K562 (cell line): ENCODE measurements at regions not wholly inside any gene's neighbourhood (a gene's known extent, or its start where the extent isn't known, plus 50 kb on each side); places are given as distances from the start of the nearest gene placed in this dataset.

Experiments
- ATF1 ChIP-seq, 2 experiments: fragments of 450-650 bp in 1 of 2; IDR thresholded peaks; 2 replicates each; pipeline ENCODE4 v1.6.1; 2016; ENCODE audit warnings: missing compliant biosample characterization in 1 of 2, missing genetic modification characterization in 1 of 2
- DPF2 ChIP-seq: fragments of 450-650 bp; IDR thresholded peaks from 2 replicates; pipeline ENCODE4 v1.6.1; 2016
- KDM2B ChIP-seq: fragments of 250-450 bp; sonication (Bioruptor Pico); IDR thresholded peaks from 2 replicates; pipeline ENCODE4 v1.8.0; 2021; ENCODE audit warnings: mild to moderate bottlenecking, moderate library complexity
- ZNF830 ChIP-seq: fragments of 250-450 bp; sonication (Bioruptor Pico); IDR thresholded peaks from 2 replicates; pipeline ENCODE4 v1.5.0; 2021; ENCODE audit warnings: mild to moderate bottlenecking
- TF ChIP-seq, protein P1 (sequence below), 2 experiments: fragments of 450-650 bp; formaldehyde crosslinking in 1 of 2; IDR thresholded peaks; 2 replicates each; pipeline versions ENCODE4 v1.4.0 to v1.6.1; 2014 to 2020; ENCODE audit warnings: mild to moderate bottlenecking in 2 of 2, borderline replicate concordance in 1 of 2, low read depth in 1 of 2

DNA sequence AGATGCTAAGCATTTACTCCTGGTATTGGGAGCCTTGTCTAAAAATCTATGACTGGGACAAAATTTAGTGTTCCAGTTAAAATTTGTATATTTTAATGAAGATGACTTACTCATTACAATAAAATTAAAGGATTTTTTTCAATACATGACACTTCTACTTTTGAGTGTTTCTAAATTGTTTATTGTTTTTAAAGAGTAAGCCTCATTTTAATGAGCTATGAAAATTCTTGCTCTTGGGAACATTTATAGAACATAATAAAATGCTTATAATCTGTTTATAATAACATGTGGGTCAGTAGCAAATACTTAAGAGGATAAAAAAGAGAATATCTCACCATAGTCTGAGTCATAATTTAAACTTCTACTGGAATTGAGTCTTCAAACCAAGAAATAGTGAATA lies 149.5 kb downstream of the PLCE1 start (continued):
- TF ChIP-seq, protein P1, sequence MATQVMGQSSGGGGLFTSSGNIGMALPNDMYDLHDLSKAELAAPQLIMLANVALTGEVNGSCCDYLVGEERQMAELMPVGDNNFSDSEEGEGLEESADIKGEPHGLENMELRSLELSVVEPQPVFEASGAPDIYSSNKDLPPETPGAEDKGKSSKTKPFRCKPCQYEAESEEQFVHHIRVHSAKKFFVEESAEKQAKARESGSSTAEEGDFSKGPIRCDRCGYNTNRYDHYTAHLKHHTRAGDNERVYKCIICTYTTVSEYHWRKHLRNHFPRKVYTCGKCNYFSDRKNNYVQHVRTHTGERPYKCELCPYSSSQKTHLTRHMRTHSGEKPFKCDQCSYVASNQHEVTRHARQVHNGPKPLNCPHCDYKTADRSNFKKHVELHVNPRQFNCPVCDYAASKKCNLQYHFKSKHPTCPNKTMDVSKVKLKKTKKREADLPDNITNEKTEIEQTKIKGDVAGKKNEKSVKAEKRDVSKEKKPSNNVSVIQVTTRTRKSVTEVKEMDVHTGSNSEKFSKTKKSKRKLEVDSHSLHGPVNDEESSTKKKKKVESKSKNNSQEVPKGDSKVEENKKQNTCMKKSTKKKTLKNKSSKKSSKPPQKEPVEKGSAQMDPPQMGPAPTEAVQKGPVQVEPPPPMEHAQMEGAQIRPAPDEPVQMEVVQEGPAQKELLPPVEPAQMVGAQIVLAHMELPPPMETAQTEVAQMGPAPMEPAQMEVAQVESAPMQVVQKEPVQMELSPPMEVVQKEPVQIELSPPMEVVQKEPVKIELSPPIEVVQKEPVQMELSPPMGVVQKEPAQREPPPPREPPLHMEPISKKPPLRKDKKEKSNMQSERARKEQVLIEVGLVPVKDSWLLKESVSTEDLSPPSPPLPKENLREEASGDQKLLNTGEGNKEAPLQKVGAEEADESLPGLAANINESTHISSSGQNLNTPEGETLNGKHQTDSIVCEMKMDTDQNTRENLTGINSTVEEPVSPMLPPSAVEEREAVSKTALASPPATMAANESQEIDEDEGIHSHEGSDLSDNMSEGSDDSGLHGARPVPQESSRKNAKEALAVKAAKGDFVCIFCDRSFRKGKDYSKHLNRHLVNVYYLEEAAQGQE (IDR thresholded peaks at IDR 0.05; ENCODE audit: borderline replicate concordance), result no peak
- TF ChIP-seq, protein P1 (CRISPR knock-in tag; IDR thresholded peaks at IDR 0.05; ENCODE audit: low read depth), result no peak
- TF ChIP-seq DPF2 (no peak), KDM2B (CRISPR knock-in tag) (no peak), ATF1 (CRISPR knock-in tag; IDR thresholded peaks at IDR 0.05) (no peak), ATF1 (tag; IDR thresholded peaks at IDR 0.05) (no peak), ZNF830 (CRISPR knock-in tag) (no peak)
